Activated T-helper 1 cell treated with anti-CD3 and anti-CD28 coated beads, Interleukin-12 subunit alpha, Interleukin-12 subunit beta, Interleukin-2, Interleukin-4 antibody, amounts not matched to agents 30 ng/mL and 10 ng/mL and 1 ng/mL, durations not matched to agents 14 hours and 24 hours and 36 hours (primary cell): ENCODE measurements at regions not wholly inside any gene's neighbourhood (a gene's known extent, or its start where the extent isn't known, plus 50 kb on each side); places are given as distances from the start of the nearest gene placed in this dataset.

ENCODE experiments used
- DNase-seq: peaks from one replicate; pipeline ENCODE4 v3.0.0; 2021; ENCODE audit warnings: low spot score
- H3K27ac Mint-ChIP-seq: one replicate; pipeline ENCODE4 v1.8.0; 2021; ENCODE audit warnings: mild to moderate bottlenecking, mixed read lengths
- H3K27me3 Mint-ChIP-seq: one replicate; pipeline ENCODE4 v1.8.0; 2022; ENCODE audit warnings: mild to moderate bottlenecking, moderate library complexity, mixed read lengths; ENCODE audit not compliant: insufficient read depth
- H3K36me3 Mint-ChIP-seq: one replicate; pipeline ENCODE4 v1.8.0; 2021; ENCODE audit warnings: low read depth, mixed read lengths
- H3K4me1 Mint-ChIP-seq: one replicate; pipeline ENCODE4 v1.8.0; 2021; ENCODE audit warnings: low read depth, mixed read lengths
- H3K4me3 Mint-ChIP-seq: one replicate; pipeline ENCODE4 v1.8.0; 2021; ENCODE audit warnings: mild to moderate bottlenecking, moderate library complexity, mixed read lengths
- H3K9me3 Mint-ChIP-seq: one replicate; pipeline ENCODE4 v1.8.0; 2021; ENCODE audit warnings: mixed read lengths
- intact Hi-C: fragments of 100-400 bp; cut with micrococcal nuclease; formaldehyde crosslinking; loops from one replicate; pipeline ENCODE4 v1.15.1; 2024

DNA sequence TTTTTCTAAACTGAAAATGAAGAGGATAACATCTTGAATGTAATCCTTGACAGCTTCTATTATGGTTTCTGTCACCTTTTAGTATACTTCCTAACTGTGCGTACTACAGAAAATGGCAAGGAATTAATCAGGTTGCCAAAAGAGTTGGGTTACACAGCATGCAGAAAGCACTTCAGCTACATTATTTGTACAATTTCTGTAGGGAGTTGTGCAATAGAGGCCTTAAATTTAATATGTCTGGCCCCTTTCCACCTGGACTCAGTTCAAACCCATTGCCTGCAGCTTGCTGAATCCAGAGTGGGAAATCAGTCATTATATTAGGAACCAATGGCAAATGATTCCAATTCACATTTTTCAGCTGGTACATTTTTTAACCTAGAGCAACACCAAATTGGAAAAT is 549.7 kb downstream of the CSNK1G3 start:
- Mint-ChIP-seq H3K4me1 (no peaks in the 10 kb centered on the region), H3K9me3 (no peaks in the 10 kb centered on the region), H3K36me3 (no peaks in the 10 kb centered on the region), H3K4me3 (no peak overlapping the region), H3K27me3 (no peaks in the 10 kb centered on the region), H3K27ac (no peak overlapping the region)
- intact Hi-C loops, result no loop called here
- no peak for DNase-seq

DNA sequence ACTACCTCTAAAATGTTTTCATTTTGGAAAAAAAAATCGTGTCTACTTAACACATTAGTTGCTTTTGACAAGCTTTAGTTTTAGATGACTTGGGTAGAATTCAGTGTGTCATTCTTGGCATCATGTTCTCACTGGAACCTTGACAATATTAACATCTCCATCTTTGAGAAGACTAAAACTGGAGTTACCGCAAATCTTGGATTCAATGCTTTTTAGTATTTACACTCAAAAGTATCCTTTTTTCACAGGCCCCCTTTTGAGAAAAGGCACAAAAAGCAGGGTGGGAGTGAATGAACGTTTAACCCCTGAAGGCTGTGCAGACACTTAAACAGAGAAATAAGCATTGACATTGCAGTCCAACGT is 549.1 kb downstream of the CSNK1G3 start:
- Mint-ChIP-seq H3K27me3 (no peaks in the 10 kb centered on the region), H3K9me3 (no peaks in the 10 kb centered on the region), H3K4me1 (no peaks in the 10 kb centered on the region), H3K27ac (no peak overlapping the region), H3K36me3 (no peaks in the 10 kb centered on the region), H3K4me3 (no peak overlapping the region)
- no peak for DNase-seq
- intact Hi-C loops, result no loop called here

DNA sequence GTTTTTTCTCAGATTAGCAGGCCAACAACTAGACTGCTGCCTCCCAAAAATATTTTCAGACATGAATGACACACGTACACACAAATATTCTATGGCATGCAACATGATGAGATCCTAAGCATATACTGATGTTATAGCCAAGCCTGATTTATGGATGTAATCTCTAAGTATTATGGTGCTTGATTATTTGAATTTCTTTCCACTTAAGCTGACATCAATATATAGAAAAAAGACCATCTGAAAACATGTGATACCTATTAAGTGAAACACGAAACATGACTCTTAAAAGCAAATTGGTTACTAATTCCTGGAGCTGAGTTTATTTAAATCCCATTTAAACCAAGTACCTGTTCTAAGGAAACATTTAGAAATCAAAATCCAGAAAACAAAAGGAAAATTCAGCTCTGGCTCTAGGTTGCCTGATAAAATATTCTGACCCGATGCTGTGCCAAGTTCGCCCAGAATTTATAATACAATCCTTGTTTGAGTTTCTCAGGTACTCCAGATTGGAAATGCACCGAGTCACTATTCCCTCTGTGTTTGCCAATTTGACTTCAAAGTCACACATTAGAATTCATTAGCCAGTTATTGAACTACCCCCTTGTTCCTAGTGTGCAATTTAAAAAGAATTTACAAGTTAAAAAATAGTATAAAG is 548.6 kb downstream of the CSNK1G3 start:
- H3K27me3 Mint-ChIP-seq, result no peaks in the 10 kb centered on the region
- H3K4me3 Mint-ChIP-seq, result no peak overlapping the region
- no peaks in the 10 kb centered on the region for H3K9me3 Mint-ChIP-seq
- H3K27ac Mint-ChIP-seq, result no peak overlapping the region
- DNase-seq, result no peak
- no peaks in the 10 kb centered on the region for H3K36me3 Mint-ChIP-seq
- no peaks in the 10 kb centered on the region for H3K4me1 Mint-ChIP-seq
- intact Hi-C loops, result no loop called here

DNA sequence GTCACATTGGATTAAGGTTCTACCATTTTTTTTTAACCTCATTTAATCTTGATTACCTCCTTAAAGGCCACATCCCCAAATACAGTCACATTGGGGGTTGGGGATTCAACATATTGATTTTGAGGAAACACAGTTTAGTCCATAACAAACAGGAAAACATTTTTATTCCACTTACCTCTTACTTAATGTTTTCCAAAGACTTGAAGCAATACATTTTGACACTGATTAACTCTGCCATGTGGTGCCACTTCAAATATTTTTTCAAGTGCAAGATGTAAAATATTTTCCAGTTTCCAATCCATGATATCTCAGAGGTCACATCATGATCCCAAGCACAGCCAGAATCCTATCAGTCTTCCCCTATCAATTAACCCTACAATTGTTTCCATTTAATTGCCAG is 548.0 kb downstream of the CSNK1G3 start:
- H3K9me3 Mint-ChIP-seq, result no peaks in the 10 kb centered on the region
- no peaks in the 10 kb centered on the region for H3K36me3 Mint-ChIP-seq
- H3K27ac Mint-ChIP-seq, result no peak overlapping the region
- intact Hi-C loops, result no loop called here
- no peaks in the 10 kb centered on the region for H3K27me3 Mint-ChIP-seq
- no peak overlapping the region for H3K4me3 Mint-ChIP-seq
- no peak for DNase-seq
- H3K4me1 Mint-ChIP-seq, result no peaks in the 10 kb centered on the region

DNA sequence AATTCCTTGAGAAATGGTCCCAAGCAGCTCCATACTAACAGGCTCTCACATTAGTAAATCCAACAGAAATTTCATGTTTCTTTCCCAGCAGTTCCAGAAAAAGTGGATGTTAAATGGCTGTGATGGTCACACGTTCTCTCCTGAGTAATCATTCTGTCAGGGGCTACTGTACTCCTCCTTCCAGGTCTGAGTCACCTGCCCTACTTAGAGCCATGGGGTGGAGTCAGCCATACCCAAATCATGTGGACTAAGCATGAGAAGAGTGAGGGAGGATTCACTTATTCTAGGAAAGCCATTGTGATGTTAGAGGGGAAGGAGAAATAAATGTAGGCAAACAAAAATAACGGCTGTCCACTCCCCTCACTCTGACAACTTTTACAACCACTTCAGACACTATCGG is 547.2 kb downstream of the CSNK1G3 start:
- Mint-ChIP-seq H3K9me3 (no peaks in the 10 kb centered on the region), H3K36me3 (no peaks in the 10 kb centered on the region), H3K4me1 (no peaks in the 10 kb centered on the region), H3K4me3 (no peak overlapping the region), H3K27me3 (no peaks in the 10 kb centered on the region), H3K27ac (no peak overlapping the region)
- intact Hi-C loops, result no loop called here
- no peak for DNase-seq

DNA sequence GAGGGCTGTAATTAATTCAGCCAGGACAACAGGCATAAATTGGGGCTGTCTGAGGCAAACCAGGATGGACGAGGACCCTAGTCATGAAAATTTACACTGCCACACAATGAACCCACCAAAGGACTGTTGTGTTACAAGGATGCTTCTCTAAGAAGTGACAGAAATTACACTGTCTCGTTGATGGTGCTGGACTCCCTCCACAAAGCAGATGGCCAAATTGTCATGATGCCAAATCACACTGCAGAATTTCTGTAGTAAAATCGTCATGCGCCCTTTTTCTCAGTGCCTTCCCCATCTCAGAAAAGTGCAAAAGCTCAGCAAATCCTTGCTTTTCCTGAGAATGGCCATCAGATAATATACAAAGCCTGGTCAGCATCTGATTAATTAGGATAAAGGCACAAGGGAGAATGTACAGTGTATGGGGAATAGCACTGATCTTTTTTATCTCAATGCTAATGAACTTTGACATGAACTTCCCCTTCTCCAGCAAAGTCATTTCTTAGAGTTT is 545.8 kb downstream of the CSNK1G3 start:
- DNase-seq, result no peak
- intact Hi-C loops, result no loop called here
- no peak overlapping the region for H3K4me3 Mint-ChIP-seq
- no peaks in the 10 kb centered on the region for H3K36me3 Mint-ChIP-seq
- no peak overlapping the region for H3K27ac Mint-ChIP-seq
- no peaks in the 10 kb centered on the region for H3K9me3 Mint-ChIP-seq
- H3K27me3 Mint-ChIP-seq, result no peaks in the 10 kb centered on the region
- H3K4me1 Mint-ChIP-seq, result no peaks in the 10 kb centered on the region

DNA sequence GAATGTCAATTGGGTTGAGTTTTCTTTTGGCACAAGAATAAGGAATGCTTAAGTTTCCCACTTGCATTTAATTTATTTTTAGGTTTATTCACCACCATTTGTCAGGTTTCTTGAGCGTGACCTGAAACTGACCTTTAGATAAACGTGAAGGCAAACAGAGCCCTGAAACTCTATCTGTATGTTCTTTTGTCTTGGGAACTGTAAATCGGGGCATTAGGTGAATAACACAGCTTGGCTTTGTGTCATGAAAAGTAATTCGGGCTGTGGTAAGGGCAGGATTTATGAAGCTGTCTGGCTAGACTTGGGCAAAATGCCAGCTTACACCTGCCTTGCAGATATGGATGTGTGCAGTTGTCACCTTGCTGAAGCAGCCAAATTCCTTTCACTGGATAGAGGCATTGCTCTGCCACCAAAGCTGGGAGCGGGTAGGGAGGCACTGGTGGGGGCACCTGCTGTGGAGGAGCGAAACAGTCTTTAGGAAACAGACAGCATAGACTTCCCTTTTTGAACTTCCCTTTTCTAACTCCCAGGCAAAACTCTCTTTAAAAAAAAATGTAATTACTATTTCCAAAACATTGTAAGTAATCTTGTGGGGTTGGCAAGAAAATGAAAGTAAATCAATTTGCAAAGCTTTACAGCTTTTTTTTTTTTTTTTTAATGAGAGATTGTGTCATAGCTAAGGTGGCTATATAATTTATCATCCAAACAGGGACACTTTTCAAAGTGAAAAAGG is 545.2 kb downstream of the CSNK1G3 start:
- no peaks in the 10 kb centered on the region for H3K36me3 Mint-ChIP-seq
- H3K4me3 Mint-ChIP-seq, result no peak overlapping the region
- no peaks in the 10 kb centered on the region for H3K4me1 Mint-ChIP-seq
- no peak overlapping the region for H3K27ac Mint-ChIP-seq
- H3K27me3 Mint-ChIP-seq, result no peaks in the 10 kb centered on the region
- intact Hi-C loops, result no loop called here
- no peaks in the 10 kb centered on the region for H3K9me3 Mint-ChIP-seq
- DNase-seq, result no peak

DNA sequence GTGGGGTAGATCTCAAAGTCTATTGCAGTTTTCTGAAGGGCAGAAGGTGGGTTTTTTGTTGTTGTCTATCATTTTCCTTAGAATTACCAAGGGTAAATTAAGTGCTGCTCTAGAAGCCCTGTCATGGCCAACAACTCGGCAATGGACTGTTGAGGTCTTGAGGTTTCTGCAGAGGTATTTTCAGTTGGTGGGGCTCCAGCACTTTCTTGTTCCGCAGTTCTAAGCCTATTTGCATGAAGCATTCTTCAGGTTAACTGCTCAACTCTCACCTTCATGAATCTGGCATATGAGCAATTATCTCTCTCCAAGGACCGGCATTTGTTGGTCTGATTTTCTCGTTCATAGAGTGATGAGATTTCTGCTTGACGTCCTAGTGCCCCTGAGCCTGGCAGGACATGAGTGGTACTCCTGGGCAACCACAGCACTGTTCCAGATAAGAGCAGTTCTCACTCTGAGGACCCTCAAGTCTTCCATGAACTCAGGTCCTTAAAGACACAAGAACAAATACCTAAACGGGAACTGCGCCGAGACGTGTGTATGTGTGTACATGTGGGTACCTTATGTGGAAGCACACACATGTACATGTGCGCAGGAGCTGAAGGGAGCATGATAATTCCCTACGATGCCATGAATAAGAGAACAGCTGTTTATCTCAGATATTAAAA is 544.5 kb downstream of the CSNK1G3 start:
- no peak overlapping the region for H3K27ac Mint-ChIP-seq
- H3K36me3 Mint-ChIP-seq, result no peaks in the 10 kb centered on the region
- DNase-seq, result no peak
- H3K4me1 Mint-ChIP-seq, result no peaks in the 10 kb centered on the region
- no peak overlapping the region for H3K4me3 Mint-ChIP-seq
- intact Hi-C loops, result no loop called here
- no peaks in the 10 kb centered on the region for H3K27me3 Mint-ChIP-seq
- no peaks in the 10 kb centered on the region for H3K9me3 Mint-ChIP-seq

DNA sequence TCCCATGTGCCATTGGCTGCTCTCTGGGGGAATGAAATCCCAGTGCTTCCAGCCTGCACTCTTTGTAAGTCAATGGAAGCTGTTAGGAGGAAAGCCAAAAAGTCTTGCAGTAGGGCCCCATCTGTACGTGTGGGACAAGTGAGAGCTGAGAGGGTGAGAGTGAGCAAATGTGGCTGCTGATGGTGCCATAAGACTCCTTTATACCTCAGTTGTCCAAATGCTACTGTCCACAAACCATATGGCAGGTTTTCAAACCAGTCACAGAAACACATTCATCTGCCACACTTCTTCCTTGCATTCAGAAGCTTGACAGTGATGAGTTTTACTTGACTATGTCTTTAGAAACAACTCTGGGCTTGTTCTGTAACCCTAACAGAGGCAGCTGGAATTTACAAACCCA is 543.8 kb downstream of the CSNK1G3 start:
- H3K27me3 Mint-ChIP-seq, result no peaks in the 10 kb centered on the region
- no peaks in the 10 kb centered on the region for H3K9me3 Mint-ChIP-seq
- no peak overlapping the region for H3K27ac Mint-ChIP-seq
- no peaks in the 10 kb centered on the region for H3K4me1 Mint-ChIP-seq
- no peak overlapping the region for H3K4me3 Mint-ChIP-seq
- intact Hi-C loops, result no loop called here
- no peaks in the 10 kb centered on the region for H3K36me3 Mint-ChIP-seq
- no peak for DNase-seq

DNA sequence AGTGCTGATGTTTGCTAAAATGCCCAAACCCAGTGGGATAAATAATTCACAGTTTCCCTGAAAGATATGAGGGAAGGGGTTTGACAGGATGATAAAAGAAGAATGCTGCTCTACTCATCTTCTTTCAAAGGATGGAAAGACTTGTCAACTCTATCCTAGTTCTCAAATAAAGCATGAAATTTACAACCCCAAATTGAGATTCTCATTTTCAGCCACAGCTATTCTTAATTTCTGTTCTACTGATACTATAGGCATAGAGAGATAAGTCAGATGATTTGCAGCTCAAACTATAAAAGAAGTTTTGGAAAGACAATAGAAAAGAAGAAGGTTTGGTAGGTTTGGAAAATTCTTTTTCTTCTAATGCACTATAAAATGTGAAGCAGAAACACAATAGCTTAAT is 542.6 kb downstream of the CSNK1G3 start:
- Mint-ChIP-seq H3K4me1 (no peaks in the 10 kb centered on the region), H3K27ac (no peak overlapping the region), H3K4me3 (no peak overlapping the region), H3K27me3 (no peaks in the 10 kb centered on the region), H3K36me3 (no peaks in the 10 kb centered on the region), H3K9me3 (no peaks in the 10 kb centered on the region)
- intact Hi-C loops, result no loop called here
- DNase-seq, result no peak

DNA sequence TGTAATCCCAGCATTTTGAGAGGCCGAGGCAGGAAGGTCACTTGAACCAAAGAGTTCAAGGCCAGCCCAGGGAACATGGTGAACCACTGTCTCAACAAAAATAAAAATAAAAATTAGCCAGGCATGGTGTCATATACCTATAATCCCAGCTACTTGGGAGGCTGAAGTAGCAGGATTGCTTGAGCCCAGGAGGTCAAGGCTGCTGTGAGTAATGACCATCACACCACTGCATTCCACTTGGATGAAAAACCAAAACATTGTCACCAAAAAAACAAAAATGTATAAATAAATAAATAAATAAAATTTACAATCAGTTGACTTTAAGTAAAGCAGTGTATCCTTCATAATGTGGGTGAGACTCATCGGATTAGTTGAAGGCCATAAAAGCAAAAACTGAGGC is 541.4 kb downstream of the CSNK1G3 start:
- Mint-ChIP-seq H3K9me3 (no peaks in the 10 kb centered on the region), H3K36me3 (no peaks in the 10 kb centered on the region), H3K27ac (no peak overlapping the region), H3K4me3 (no peak overlapping the region), H3K27me3 (no peaks in the 10 kb centered on the region), H3K4me1 (no peaks in the 10 kb centered on the region)
- intact Hi-C loops, result no loop called here
- DNase-seq, result no peak

DNA sequence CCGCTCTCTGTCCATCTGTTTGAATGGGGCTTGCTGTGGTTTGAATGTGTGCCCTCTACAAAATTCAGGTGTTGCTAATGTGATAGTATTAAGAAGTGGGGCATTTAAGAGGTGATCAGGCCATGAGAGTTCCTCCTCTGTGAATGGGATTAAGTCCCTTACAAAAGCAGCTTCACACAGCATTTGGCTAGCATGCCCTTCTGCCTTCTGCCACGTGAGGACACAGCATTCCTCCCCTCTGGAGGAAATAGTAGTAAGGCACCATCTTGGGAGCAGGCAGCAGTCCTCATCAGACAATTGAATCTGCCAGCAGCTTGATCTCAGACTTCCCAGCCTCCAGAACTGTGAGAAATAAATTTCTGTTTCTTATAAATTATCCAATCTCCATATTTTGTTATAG is 540.2 kb downstream of the CSNK1G3 start:
- Mint-ChIP-seq H3K4me1 (no peaks in the 10 kb centered on the region), H3K36me3 (no peaks in the 10 kb centered on the region), H3K9me3 (no peaks in the 10 kb centered on the region), H3K27me3 (no peaks in the 10 kb centered on the region), H3K4me3 (no peak overlapping the region), H3K27ac (no peak overlapping the region)
- intact Hi-C loops, result no loop called here
- DNase-seq, result no peak

DNA sequence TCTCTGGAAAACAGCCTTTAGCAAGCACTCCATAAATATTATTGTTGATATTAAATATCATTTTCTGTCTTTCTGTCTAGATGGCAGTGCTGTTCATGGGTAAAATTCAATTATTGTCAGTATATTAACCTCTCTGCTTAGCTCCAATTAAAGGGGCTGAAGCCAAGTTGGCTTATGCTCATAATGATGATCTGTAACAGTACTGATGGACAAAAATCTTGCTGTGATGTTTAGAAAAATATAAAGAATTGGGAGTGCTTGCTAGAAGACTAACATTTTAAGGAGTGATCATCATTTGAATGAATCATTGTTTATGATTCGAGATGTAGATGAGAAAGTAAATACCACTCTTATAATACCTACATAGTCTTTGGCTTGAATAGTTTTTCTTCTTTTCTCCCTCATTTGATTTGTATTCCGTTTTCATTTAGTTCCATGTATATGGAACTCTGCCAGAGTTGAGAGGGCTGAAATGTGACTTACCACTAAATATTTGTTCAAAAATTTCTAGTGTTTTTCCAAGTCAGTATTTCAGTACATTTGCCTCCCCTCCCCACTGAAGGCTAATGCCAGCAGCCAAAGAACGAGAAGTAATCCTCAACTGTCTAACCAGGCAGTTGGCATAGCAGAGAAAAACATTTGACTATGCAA is 538.3 kb downstream of the CSNK1G3 start:
- no peak overlapping the region for H3K4me3 Mint-ChIP-seq
- no peak overlapping the region for H3K27ac Mint-ChIP-seq
- intact Hi-C loops, result no loop called here
- no peaks in the 10 kb centered on the region for H3K9me3 Mint-ChIP-seq
- no peak for DNase-seq
- H3K4me1 Mint-ChIP-seq, result no peaks in the 10 kb centered on the region
- H3K27me3 Mint-ChIP-seq, result no peaks in the 10 kb centered on the region
- H3K36me3 Mint-ChIP-seq, result no peaks in the 10 kb centered on the region
